Lower leg skin (tissue), 3 donors: ENCODE measurements at regions not wholly inside any gene's neighbourhood (a gene's known extent, or its start where the extent isn't known, plus 50 kb on each side); places are given as distances from the start of the nearest gene placed in this dataset.
A peak's percentile ranks its signal among the peaks of the same experiment; 100 is the strongest.

Experiments used
- POLR2A ChIP-seq, 2 donors: fragments of 450-650 bp; IDR thresholded peaks; one replicate each; pipeline ENCODE4 v1.6.1; 2016 to 2017; ENCODE audit warnings: antibody characterized with exemption in 2 of 2, mild to moderate bottlenecking in 1 of 2, moderate library complexity in 1 of 2
- TF ChIP-seq, protein P1 (sequence below), 3 donors: fragments of 450-650 bp; IDR thresholded peaks; one replicate each; pipeline ENCODE4 v1.5.1; 2016; ENCODE audit warnings: antibody characterized with exemption in 3 of 3, mild to moderate bottlenecking in 3 of 3, moderate library complexity in 2 of 3

DNA sequence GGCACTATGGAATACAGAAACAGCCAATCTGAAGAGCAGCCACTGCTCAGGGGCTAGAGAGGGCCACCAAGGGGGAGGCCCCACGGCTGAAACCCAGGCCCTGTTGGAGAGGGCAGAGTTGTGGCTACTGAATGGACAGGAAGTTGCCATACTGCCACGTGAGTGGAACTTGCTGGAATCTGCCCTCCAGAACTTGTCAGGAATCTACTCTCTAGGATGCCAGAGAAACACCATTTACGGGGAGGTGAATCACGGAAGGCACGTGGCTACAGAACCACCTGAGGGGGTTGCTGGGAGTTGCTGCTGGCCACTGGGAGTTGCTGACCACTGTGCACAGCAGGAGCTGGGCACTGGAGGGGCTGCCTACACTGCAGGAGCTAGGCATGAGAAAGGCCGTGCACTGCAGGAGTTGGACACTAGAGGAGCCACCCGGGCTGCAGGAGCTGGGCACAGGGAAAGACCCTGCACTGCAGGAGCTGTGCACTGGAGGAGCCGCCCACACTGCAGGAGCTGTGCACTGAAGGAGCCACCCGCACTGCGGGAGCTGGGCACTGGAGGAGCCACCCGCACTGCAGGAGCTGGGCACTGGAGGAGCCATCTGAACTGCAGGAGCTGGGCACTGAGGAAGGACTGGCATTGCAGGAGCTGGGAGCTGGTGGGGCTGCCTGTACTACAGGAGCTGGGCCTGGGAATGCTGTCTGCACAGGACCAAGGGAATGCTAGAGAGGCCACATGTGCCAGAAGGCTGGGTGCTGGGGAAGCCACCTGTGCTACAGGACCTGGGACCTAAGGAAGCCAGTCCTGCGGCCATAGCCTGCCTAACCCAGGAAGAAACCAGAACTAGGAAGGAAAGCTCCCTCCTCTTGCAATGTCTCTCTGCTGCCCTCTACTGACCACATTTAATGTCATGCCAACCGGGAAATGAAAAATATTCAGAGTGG lies 343.4 kb downstream of the MATN1 start:
- TF ChIP-seq, protein P1, sequence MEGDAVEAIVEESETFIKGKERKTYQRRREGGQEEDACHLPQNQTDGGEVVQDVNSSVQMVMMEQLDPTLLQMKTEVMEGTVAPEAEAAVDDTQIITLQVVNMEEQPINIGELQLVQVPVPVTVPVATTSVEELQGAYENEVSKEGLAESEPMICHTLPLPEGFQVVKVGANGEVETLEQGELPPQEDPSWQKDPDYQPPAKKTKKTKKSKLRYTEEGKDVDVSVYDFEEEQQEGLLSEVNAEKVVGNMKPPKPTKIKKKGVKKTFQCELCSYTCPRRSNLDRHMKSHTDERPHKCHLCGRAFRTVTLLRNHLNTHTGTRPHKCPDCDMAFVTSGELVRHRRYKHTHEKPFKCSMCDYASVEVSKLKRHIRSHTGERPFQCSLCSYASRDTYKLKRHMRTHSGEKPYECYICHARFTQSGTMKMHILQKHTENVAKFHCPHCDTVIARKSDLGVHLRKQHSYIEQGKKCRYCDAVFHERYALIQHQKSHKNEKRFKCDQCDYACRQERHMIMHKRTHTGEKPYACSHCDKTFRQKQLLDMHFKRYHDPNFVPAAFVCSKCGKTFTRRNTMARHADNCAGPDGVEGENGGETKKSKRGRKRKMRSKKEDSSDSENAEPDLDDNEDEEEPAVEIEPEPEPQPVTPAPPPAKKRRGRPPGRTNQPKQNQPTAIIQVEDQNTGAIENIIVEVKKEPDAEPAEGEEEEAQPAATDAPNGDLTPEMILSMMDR (IDR thresholded peaks at IDR 0.05): peak in 1 of 3 donors; percentile 21
- no peak for TF ChIP-seq POLR2A (IDR thresholded peaks at IDR 0.05)
